GM12892 (cell line): ENCODE measurements at regions not wholly inside any gene's neighbourhood (a gene's known extent, or its start where the extent isn't known, plus 50 kb on each side); places are given as distances from the start of the nearest gene placed in this dataset.

Experiments
- POLR2A ChIP-seq: IDR thresholded peaks from 2 replicates; pipeline ENCODE4 v1.6.1; 2011; ENCODE audit warnings: low read depth, low read length, control low read depth
- POLR2AphosphoS5 ChIP-seq: IDR thresholded peaks from 2 replicates; pipeline ENCODE4 v1.6.1; 2011; ENCODE audit warnings: low read depth, low read length, control low read depth

GRCh38 chr14:87732562-87732961, 260.4 kb downstream of the GALC start:
- TF ChIP-seq POLR2A, result no peak
- no peak for TF ChIP-seq POLR2AphosphoS5
